Tibial nerve (tissue), 4 donors: ENCODE measurements at regions not wholly inside any gene's neighbourhood (a gene's known extent, or its start where the extent isn't known, plus 50 kb on each side); places are given as distances from the start of the nearest gene placed in this dataset.

Experiments used
- DNase-seq, 2 donors: peaks; one replicate each; pipeline ENCODE4 v3.0.0-alpha.2; 2019; ENCODE audit warnings: low spot score in 2 of 2
- H3K27ac ChIP-seq, 4 donors: fragments of 200-600 bp; sonication (generic) in 3 of 4; one replicate each; pipeline ENCODE4 v1.5.1; 2017 to 2019; ENCODE audit warnings: mild to moderate bottlenecking in 1 of 4
- H3K27me3 ChIP-seq, 2 donors: fragments of 200-600 bp; sonication (generic) in 1 of 2; one replicate each; pipeline versions ENCODE4 v1.5.1 to v1.6.0; 2017 to 2019
- H3K36me3 ChIP-seq, 3 donors: fragments of 200-600 bp; sonication (generic); one replicate each; pipeline ENCODE4 v1.5.1; 2018 to 2019
- H3K4me1 ChIP-seq, 4 donors: fragments of 200-600 bp; sonication (generic) in 3 of 4; one replicate each; pipeline ENCODE4 v1.5.1; 2017 to 2019
- H3K4me3 ChIP-seq, 4 donors: fragments of 200-600 bp; sonication (generic) in 3 of 4; one replicate each; pipeline ENCODE4 v1.5.1; 2017 to 2019; ENCODE audit warnings: mild to moderate bottlenecking in 1 of 4, moderate library complexity in 1 of 4
- H3K9me3 ChIP-seq, 4 donors: fragments of 200-600 bp; sonication (generic) in 3 of 4; one replicate each; pipeline ENCODE4 v1.5.1; 2017 to 2019
- CTCF ChIP-seq, 5 experiments: fragments of 200-600 bp in 3 of 5; fragments of 450-650 bp in 2 of 5; sonication (generic) in 3 of 5; IDR thresholded peaks; one replicate each; pipeline ENCODE4 v1.5.1; 2016 to 2019; ENCODE audit warnings: antibody characterized with exemption in 5 of 5, mild to moderate bottlenecking in 3 of 5, moderate library complexity in 2 of 5
- EP300 ChIP-seq, 2 donors: sonication (generic); formaldehyde crosslinking; IDR thresholded peaks; one replicate each; pipeline ENCODE4 v1.6.1; 2017; ENCODE audit warnings: antibody characterized with exemption in 2 of 2, mild to moderate bottlenecking in 1 of 2
- POLR2A ChIP-seq, 2 donors: fragments of 450-650 bp; IDR thresholded peaks; one replicate each; pipeline ENCODE4 v1.6.1; 2017; ENCODE audit warnings: antibody characterized with exemption in 2 of 2, mild to moderate bottlenecking in 2 of 2, moderate library complexity in 2 of 2
- WGBS, 2 donors: methylation state at CpG; one replicate each; pipeline ENCODE4 v1.1.5; 2018; 5-methylcytosine and 5-hydroxymethylcytosine counted together

GRCh38 chr10:106043863-106044262 is 1120.6 kb downstream of the SORCS1 start:
- no peak overlapping the region for H3K4me3 ChIP-seq
- DNase-seq: no peak
- H3K4me1 ChIP-seq: peaks cover 0 to 11% (median 0%) of the 10 kb centered on the region in 4 donors
- WGBS, 2 donors: 17 to 24% methylated on average over 3 of the region's 3 CpGs
- no peak for TF ChIP-seq EP300 (IDR thresholded peaks at IDR 0.05)
- no peak for TF ChIP-seq CTCF (IDR thresholded peaks at IDR 0.05)
- no peak for TF ChIP-seq POLR2A (IDR thresholded peaks at IDR 0.05)
- H3K27ac ChIP-seq: peak overlapping the region in 2 of 4 donors; percentile 50 to 72
- H3K36me3 ChIP-seq: no peaks in the 10 kb centered on the region
- H3K27me3 ChIP-seq: no peaks in the 10 kb centered on the region
- H3K9me3 ChIP-seq: no peaks in the 10 kb centered on the region

GRCh38 chr10:106038246-106038645 is 1126.3 kb downstream of the SORCS1 start:
- Histone ChIP-seq H3K9me3 (peaks cover 0 to 18% (median 0%) of the 10 kb centered on the region in 4 donors), H3K27ac (no peak overlapping the region), H3K36me3 (no peaks in the 10 kb centered on the region), H3K4me1 (no peaks in the 10 kb centered on the region), H3K27me3 (no peaks in the 10 kb centered on the region), H3K4me3 (no peak overlapping the region)
- TF ChIP-seq POLR2A (IDR thresholded peaks at IDR 0.05): no peak
- DNase-seq: no peak
- 78 to 89% methylated on average over 1 of the region's 1 CpG for whole genome bisulfite sequencing, 2 donors

- Histone ChIP-seq H3K27me3 (no peaks in the 10 kb centered on the region), H3K4me3 (no peak overlapping the region), H3K27ac (no peak overlapping the region), H3K9me3 (peaks cover 0 to 18% (median 0%) of the 10 kb centered on the region in 4 donors), H3K4me1 (no peaks in the 10 kb centered on the region), H3K36me3 (no peaks in the 10 kb centered on the region)
- TF ChIP-seq POLR2A (IDR thresholded peaks at IDR 0.05) (no peak), EP300 (IDR thresholded peaks at IDR 0.05) (no peak), CTCF (IDR thresholded peaks at IDR 0.05) (no peak)
- DNase-seq: no peak
Observed at GRCh38 chr10:106033065-106033464, 1131.4 kb downstream of the SORCS1 start.

GRCh38 chr10:106032450-106033002 is 1132.0 kb downstream of the SORCS1 start:
- 69 to 74% methylated on average over 1 of the region's 1 CpG for WGBS, 2 donors
- Histone ChIP-seq H3K4me1 (no peaks in the 10 kb centered on the region), H3K4me3 (no peak overlapping the region), H3K27ac (no peak overlapping the region), H3K27me3 (no peaks in the 10 kb centered on the region), H3K36me3 (no peaks in the 10 kb centered on the region), H3K9me3 (peaks cover 0 to 18% (median 0%) of the 10 kb centered on the region in 4 donors)
- no peak for TF ChIP-seq POLR2A (IDR thresholded peaks at IDR 0.05)
- no peak for TF ChIP-seq EP300 (IDR thresholded peaks at IDR 0.05)
- no peak for TF ChIP-seq CTCF (IDR thresholded peaks at IDR 0.05)
- no peak for DNase-seq

GRCh38 chr10:106027240-106027639 is 1137.3 kb downstream of the SORCS1 start:
- no peak overlapping the region for H3K27ac ChIP-seq
- H3K27me3 ChIP-seq: no peaks in the 10 kb centered on the region
- no peaks in the 10 kb centered on the region for H3K36me3 ChIP-seq
- H3K4me1 ChIP-seq: no peaks in the 10 kb centered on the region
- H3K9me3 ChIP-seq: no peaks in the 10 kb centered on the region
- WGBS, 2 donors: 62 to 72% methylated on average over 1 of the region's 1 CpG
- no peak for DNase-seq
- no peak overlapping the region for H3K4me3 ChIP-seq
- TF ChIP-seq EP300 (IDR thresholded peaks at IDR 0.05) (no peak), CTCF (IDR thresholded peaks at IDR 0.05) (no peak)
